Hepatocyte (in vitro differentiated cells): ENCODE measurements at regions not wholly inside any gene's neighbourhood (a gene's known extent, or its start where the extent isn't known, plus 50 kb on each side); places are given as distances from the start of the nearest gene placed in this dataset.

Source experiments
- EZH2 ChIP-seq: fragments of 200-600 bp; sonication (generic); IDR thresholded peaks from 2 replicates; pipeline ENCODE4 v1.6.1; 2016; ENCODE audit warnings: antibody characterized with exemption, mild to moderate bottlenecking, borderline replicate concordance
- TF ChIP-seq, protein P1 (sequence below): fragments of 200-600 bp; sonication (generic); IDR thresholded peaks from 2 replicates; pipeline ENCODE4 v1.5.1; 2016; ENCODE audit warnings: antibody characterized with exemption, mild to moderate bottlenecking; ENCODE audit not compliant: poor library complexity

DNA sequence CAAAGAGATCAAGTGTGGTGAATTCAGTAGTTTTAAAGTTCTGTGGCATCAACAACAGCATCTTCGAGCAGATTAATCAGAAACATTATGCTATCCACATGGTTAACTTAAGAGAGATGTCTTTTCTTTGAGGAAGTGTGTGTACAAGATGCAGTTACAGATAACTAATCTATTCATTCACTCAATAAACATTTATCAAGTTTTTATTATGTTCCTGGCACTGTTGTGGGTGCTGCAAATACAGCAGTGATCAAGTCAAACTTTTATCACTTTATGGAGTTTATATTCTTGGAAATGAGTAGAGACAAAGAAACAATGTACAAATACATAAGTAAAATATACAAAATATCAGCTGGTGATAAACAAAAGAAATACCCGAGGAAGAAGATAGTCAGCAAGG lies 66.4 kb downstream of the ATOH1 start:
- TF ChIP-seq, protein P1, sequence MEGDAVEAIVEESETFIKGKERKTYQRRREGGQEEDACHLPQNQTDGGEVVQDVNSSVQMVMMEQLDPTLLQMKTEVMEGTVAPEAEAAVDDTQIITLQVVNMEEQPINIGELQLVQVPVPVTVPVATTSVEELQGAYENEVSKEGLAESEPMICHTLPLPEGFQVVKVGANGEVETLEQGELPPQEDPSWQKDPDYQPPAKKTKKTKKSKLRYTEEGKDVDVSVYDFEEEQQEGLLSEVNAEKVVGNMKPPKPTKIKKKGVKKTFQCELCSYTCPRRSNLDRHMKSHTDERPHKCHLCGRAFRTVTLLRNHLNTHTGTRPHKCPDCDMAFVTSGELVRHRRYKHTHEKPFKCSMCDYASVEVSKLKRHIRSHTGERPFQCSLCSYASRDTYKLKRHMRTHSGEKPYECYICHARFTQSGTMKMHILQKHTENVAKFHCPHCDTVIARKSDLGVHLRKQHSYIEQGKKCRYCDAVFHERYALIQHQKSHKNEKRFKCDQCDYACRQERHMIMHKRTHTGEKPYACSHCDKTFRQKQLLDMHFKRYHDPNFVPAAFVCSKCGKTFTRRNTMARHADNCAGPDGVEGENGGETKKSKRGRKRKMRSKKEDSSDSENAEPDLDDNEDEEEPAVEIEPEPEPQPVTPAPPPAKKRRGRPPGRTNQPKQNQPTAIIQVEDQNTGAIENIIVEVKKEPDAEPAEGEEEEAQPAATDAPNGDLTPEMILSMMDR, result no peak
- TF ChIP-seq EZH2, result no peak
